Mesenteric fat pad (tissue), 1 donor: ENCODE measurements at regions not wholly inside any gene's neighbourhood (a gene's known extent, or its start where the extent isn't known, plus 50 kb on each side); places are given as distances from the start of the nearest gene placed in this dataset.
A peak's percentile ranks its signal among the peaks of the same experiment; 100 is the strongest.

Source experiments
- DNase-seq: peaks from one replicate; pipeline ENCODE4 v3.0.0-alpha.2; 2020; ENCODE audit warnings: low spot score
- donor health status: DM: yes; HTN: yes; CAD: no.

- no peak for DNase-seq
Measured at GRCh38 chr22:22743128-22743760, 98.8 kb downstream of the GGTLC2 start.

- DNase-seq = no peak
Measured at GRCh38 chr22:22744412-22745224, 100.2 kb downstream of the GGTLC2 start.

GRCh38 chr22:22745225-22746060, 101.0 kb downstream of the GGTLC2 start:
- DNase-seq = no peak

- DNase-seq = no peak
Measured at GRCh38 chr22:22746061-22746962, 101.9 kb downstream of the GGTLC2 start.

- DNase-seq = no peak
Measured at GRCh38 chr22:22746963-22747933, 102.8 kb downstream of the GGTLC2 start.

- DNase-seq = no peak
Measured at GRCh38 chr22:22748297-22748743, 103.9 kb downstream of the GGTLC2 start.

GRCh38 chr22:22748756-22749155, 104.3 kb downstream of the GGTLC2 start:
- DNase-seq = no peak

- no peak for DNase-seq
Measured at GRCh38 chr22:22749167-22749758, 104.8 kb downstream of the GGTLC2 start.

GRCh38 chr22:22750335-22751042, 106.1 kb downstream of the GGTLC2 start:
- DNase-seq = peak; percentile 68

- DNase-seq = no peak
Measured at GRCh38 chr22:22751043-22751603, 106.7 kb downstream of the GGTLC2 start.

- DNase-seq = no peak
Measured at GRCh38 chr22:22752199-22752555, 107.8 kb downstream of the GGTLC2 start.

- no peak for DNase-seq
Measured at GRCh38 chr22:22752556-22753477, 108.4 kb downstream of the GGTLC2 start.

- DNase-seq = no peak
Measured at GRCh38 chr22:22753526-22754267, 109.3 kb downstream of the GGTLC2 start.

GRCh38 chr22:22754268-22754657, 109.8 kb downstream of the GGTLC2 start:
- DNase-seq = no peak

GRCh38 chr22:22754961-22755777, 110.8 kb downstream of the GGTLC2 start:
- no peak for DNase-seq

- no peak for DNase-seq
Measured at GRCh38 chr22:22755778-22756100, 111.3 kb downstream of the GGTLC2 start.
